ENCODE measurements at regions not wholly inside any gene's neighbourhood (a gene's known extent, or its start where the extent isn't known, plus 50 kb on each side); places are given as distances from the start of the nearest gene placed in this dataset.

GRCh38 chr2:192381082-192381481 lies 186.3 kb upstream of the TMEFF2 start:
- intact Hi-C loops (cut with DNase I; ENCODE audit: low total_unique reads) (no loop called here), in situ Hi-C loops (cut with MboI; ENCODE audit: low sequenced_read_pairs in 4 of 4) (no loop called here)
- Histone ChIP-seq H3K36me3 (no peaks in the 10 kb centered on the region), H3K4me3 (no peak overlapping the region), H3K9me3 (no peaks in the 10 kb centered on the region), H3K27ac (no peak overlapping the region), H3K4me1 (no peaks in the 10 kb centered on the region), H3K27me3 (no peaks in the 10 kb centered on the region)
- no peak for TF ChIP-seq POLR2A (IDR thresholded peaks at IDR 0.05)
- ATAC-seq = no peak
- DNase-seq = no peak

GRCh38 chr2:192379736-192380135 lies 185.0 kb upstream of the TMEFF2 start:
- H3K4me3 ChIP-seq = no peak overlapping the region
- H3K27me3 ChIP-seq = no peaks in the 10 kb centered on the region
- no peak for TF ChIP-seq CTCF (IDR thresholded peaks at IDR 0.05 in 4 of 5, conservative IDR thresholded peaks at IDR 0.05 in 1 of 5)
- TF ChIP-seq POLR2A (IDR thresholded peaks at IDR 0.05) = no peak
- H3K9me3 ChIP-seq = no peaks in the 10 kb centered on the region
- H3K36me3 ChIP-seq = no peaks in the 10 kb centered on the region
- H3K27ac ChIP-seq = no peak overlapping the region
- intact Hi-C loops (cut with DNase I; ENCODE audit: low total_unique reads) = no loop called here
- no peak for DNase-seq
- in situ Hi-C loops (cut with MboI; ENCODE audit: low sequenced_read_pairs in 4 of 4) = no loop called here
- ATAC-seq = no peak
- no peaks in the 10 kb centered on the region for H3K4me1 ChIP-seq

GRCh38 chr2:192377173-192377572 lies 182.4 kb upstream of the TMEFF2 start:
- Histone ChIP-seq H3K27ac (no peak overlapping the region), H3K36me3 (no peaks in the 10 kb centered on the region), H3K9me3 (no peaks in the 10 kb centered on the region), H3K4me1 (no peaks in the 10 kb centered on the region), H3K27me3 (no peaks in the 10 kb centered on the region), H3K4me3 (no peak overlapping the region)
- ATAC-seq (no peak), DNase-seq (no peak)
- intact Hi-C loops (cut with DNase I; ENCODE audit: low total_unique reads) = no loop called here
- in situ Hi-C loops (cut with MboI; ENCODE audit: low sequenced_read_pairs in 4 of 4) = no loop called here
- TF ChIP-seq POLR2A (IDR thresholded peaks at IDR 0.05) (no peak), CTCF (IDR thresholded peaks at IDR 0.05 in 4 of 5, conservative IDR thresholded peaks at IDR 0.05 in 1 of 5) (no peak)

- no peak for ATAC-seq
- in situ Hi-C loops (cut with MboI; ENCODE audit: low sequenced_read_pairs in 4 of 4) = no loop called here
These were observed 179.0 kb upstream of the TMEFF2 start for GRCh38 chr2:192373754-192374153.

GRCh38 chr2:192373221-192373620 lies 178.5 kb upstream of the TMEFF2 start:
- DNase-seq = no peak
- Histone ChIP-seq H3K4me1 (no peaks in the 10 kb centered on the region), H3K9me3 (no peaks in the 10 kb centered on the region), H3K36me3 (no peaks in the 10 kb centered on the region), H3K27me3 (no peaks in the 10 kb centered on the region), H3K4me3 (no peak overlapping the region), H3K27ac (no peak overlapping the region)
- no peak for ATAC-seq
- intact Hi-C loops (cut with DNase I; ENCODE audit: low total_unique reads) = no loop called here
- in situ Hi-C loops (cut with MboI; ENCODE audit: low sequenced_read_pairs in 4 of 4) = no loop called here
- TF ChIP-seq CTCF (IDR thresholded peaks at IDR 0.05 in 4 of 5, conservative IDR thresholded peaks at IDR 0.05 in 1 of 5) = no peak

More at GRCh38 chr2:192373754-192374153, 179.0 kb upstream of the TMEFF2 start:
- H3K9me3 ChIP-seq = no peaks in the 10 kb centered on the region
- DNase-seq = no peak
- no peak overlapping the region for H3K27ac ChIP-seq
- H3K36me3 ChIP-seq = no peaks in the 10 kb centered on the region
- TF ChIP-seq POLR2A (IDR thresholded peaks at IDR 0.05) (no peak), CTCF (IDR thresholded peaks at IDR 0.05 in 4 of 5, conservative IDR thresholded peaks at IDR 0.05 in 1 of 5) (no peak)
- no peaks in the 10 kb centered on the region for H3K27me3 ChIP-seq
- H3K4me1 ChIP-seq = no peaks in the 10 kb centered on the region
- no peak overlapping the region for H3K4me3 ChIP-seq
- intact Hi-C loops (cut with DNase I; ENCODE audit: low total_unique reads) = no loop called here
